Common myeloid progenitor, CD34-positive (primary cell): ENCODE measurements at regions not wholly inside any gene's neighbourhood (a gene's known extent, or its start where the extent isn't known, plus 50 kb on each side); places are given as distances from the start of the nearest gene placed in this dataset.
"Not testable (repeated sequence)": the region's sequence is repeated elsewhere in the genome, so short reads cannot be mapped to it uniquely, and the experiment has no call there.

Source experiments
- CTCF ChIA-PET: fragments of 350-600 bp; sonication (Branson Sonifier 250); formaldehyde crosslinking; loops from one replicate; lab custom pipeline; 2021; ENCODE audit warnings: antibody characterized with exemption; lab: Charles Lee
- POLR2A ChIA-PET: fragments of 350-600 bp; sonication (Branson Sonifier 250); formaldehyde crosslinking; loops from one replicate; lab custom pipeline; 2021; ENCODE audit warnings: antibody characterized with exemption; lab: Charles Lee
- DNase-seq, 3 donors: peaks; one replicate each; pipeline versions ENCODE4 v3.0.0 to v3.0.0-alpha.2; 2013
- H3K27ac ChIP-seq, 2 experiments: 1 replicate in 1 of 2; 2 replicates in 1 of 2; pipeline ENCODE4 v1.7.0; 2013; ENCODE audit warnings: inconsistent platforms in 2 of 2, low read length in 2 of 2, mild to moderate bottlenecking in 2 of 2, low read depth in 1 of 2, moderate library complexity in 1 of 2; ENCODE audit not compliant: severe bottlenecking in 2 of 2, insufficient read depth in 1 of 2, poor library complexity in 1 of 2
- H3K27me3 ChIP-seq, 5 experiments: replicated peaks in 2 of 5; 1 replicate in 3 of 5; 2 replicates in 2 of 5; pipeline versions ENCODE4 v1.6.1 to v1.7.0; 2013; ENCODE audit warnings: low read length in 4 of 5, mild to moderate bottlenecking in 2 of 5, moderate library complexity in 2 of 5, inconsistent platforms in 1 of 5; ENCODE audit not compliant: insufficient read depth in 5 of 5, control insufficient read depth in 4 of 5
- H3K36me3 ChIP-seq, 4 experiments: 1 replicate in 2 of 4; 2 replicates in 2 of 4; pipeline versions ENCODE4 v1.6.1 to v1.7.0; 2013; ENCODE audit warnings: low read length in 3 of 4, control low read depth in 1 of 4, mild to moderate bottlenecking in 1 of 4; ENCODE audit not compliant: control insufficient read depth in 4 of 4, insufficient read depth in 4 of 4
- H3K4me1 ChIP-seq, 4 experiments: 1 replicate in 3 of 4; 2 replicates in 1 of 4; pipeline versions ENCODE4 v1.6.1 to v1.7.1; 2013; ENCODE audit warnings: low read length in 3 of 4, mild to moderate bottlenecking in 3 of 4, control low read depth in 1 of 4, inconsistent platforms in 1 of 4, moderate library complexity in 1 of 4; ENCODE audit not compliant: control insufficient read depth in 4 of 4, insufficient read depth in 4 of 4; ENCODE audit errors: control extremely low read depth in 1 of 4
- H3K4me3 ChIP-seq, 7 experiments: 1 replicate in 4 of 7; 2 replicates in 3 of 7; pipeline versions ENCODE4 v1.5.1 to v1.7.0; 2013; ENCODE audit warnings: mild to moderate bottlenecking in 7 of 7, low read length in 6 of 7, moderate library complexity in 6 of 7, inconsistent platforms in 2 of 7, low read depth in 2 of 7, control low read depth in 1 of 7; ENCODE audit not compliant: insufficient read depth in 4 of 7, control insufficient read depth in 1 of 7; ENCODE audit errors: extremely low read depth in 1 of 7
- H3K9me3 ChIP-seq, 5 experiments: 1 replicate in 4 of 5; 2 replicates in 1 of 5; pipeline versions ENCODE4 v1.6.1 to v1.7.1; 2013; ENCODE audit warnings: low read length in 4 of 5, mild to moderate bottlenecking in 2 of 5, inconsistent platforms in 1 of 5, low read depth in 1 of 5, moderate library complexity in 1 of 5; ENCODE audit not compliant: control insufficient read depth in 4 of 5, insufficient read depth in 2 of 5; ENCODE audit errors: control extremely low read depth in 1 of 5
- WGBS: methylation state at CpG from one replicate; pipeline ENCODE4 v1.1.5; 2013; ENCODE audit not compliant: insufficient coverage; 5-methylcytosine and 5-hydroxymethylcytosine counted together

DNA sequence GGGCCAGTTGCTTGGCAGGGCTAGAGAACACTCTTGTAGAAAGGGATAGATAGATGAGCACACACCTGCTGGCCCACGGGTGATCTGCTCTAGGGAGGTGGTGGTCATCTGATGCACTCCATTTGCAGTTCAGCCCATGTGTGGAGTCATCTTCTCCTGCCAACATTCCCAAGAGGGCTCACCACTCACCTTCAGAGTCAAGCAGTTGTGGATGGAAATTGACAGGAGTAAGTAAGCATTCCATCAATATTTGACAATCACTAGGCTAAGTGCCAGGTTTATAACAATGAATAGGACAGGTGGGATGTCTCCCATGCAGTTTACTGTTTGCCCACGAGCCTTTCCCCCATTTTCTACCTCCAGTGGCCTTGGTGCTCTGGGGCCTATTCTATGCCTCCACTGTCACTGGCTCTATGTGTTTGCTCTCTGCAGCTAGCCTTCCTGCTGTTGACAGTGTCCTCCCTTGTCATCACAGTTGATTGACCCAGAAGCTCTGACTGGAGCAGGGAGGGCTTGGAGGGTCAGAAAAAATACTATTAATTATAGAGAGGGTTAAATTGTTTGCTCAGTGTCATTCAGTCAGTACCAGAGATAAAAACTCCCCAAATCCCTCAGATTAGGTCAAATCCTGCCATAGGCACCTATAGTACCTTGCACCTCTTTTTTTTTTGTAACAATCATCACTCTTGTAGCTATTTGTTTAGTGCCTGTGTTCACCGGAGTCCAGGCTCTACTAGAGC, 134.6 kb upstream of the PZP start:
- ChIA-PET POLR2A (no interaction called here), CTCF (interaction anchor here (0.9 to 4.7 kb wide), 3 partner anchors 11 to 32 kb away, joined by 3 to 27 read pairs (median 3); no protein-coding TSS in a partner anchor)
- Histone ChIP-seq H3K9me3 (no peaks in the 10 kb centered on the region), H3K4me3 (no peak overlapping the region), H3K27ac (no peak overlapping the region), H3K36me3 (no peaks in the 10 kb centered on the region), H3K27me3 (no peaks in the 10 kb centered on the region), H3K4me1 (peaks cover 0 to 3% (median 0%) of the 10 kb centered on the region in 4 experiments)
- 100% methylated on average over 2 of the region's 3 CpGs for WGBS
- DNase-seq, result no peak

DNA sequence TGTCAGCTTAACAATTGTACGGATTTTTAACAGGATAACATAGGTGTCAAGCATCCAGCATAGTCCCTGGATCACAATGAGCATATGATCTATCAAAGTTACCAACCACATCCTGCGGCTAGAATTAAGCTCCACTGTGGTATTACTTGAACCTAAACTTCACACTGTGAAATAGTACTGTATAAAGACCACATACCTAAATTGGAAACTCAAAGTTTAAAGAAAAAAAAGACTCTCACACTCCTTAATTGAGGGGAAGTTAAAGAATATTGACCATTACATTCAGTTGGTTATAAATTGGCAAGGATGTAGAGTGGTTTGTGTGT, 133.0 kb upstream of the PZP start:
- CTCF ChIA-PET, result interaction anchor here (1.0 to 4.7 kb wide), 3 partner anchors 9 to 29 kb away, joined by 3 to 27 read pairs (median 3); no protein-coding TSS in a partner anchor
- POLR2A ChIA-PET, result no interaction called here
- WGBS, result 67% methylated on average over 1 of the region's 2 CpGs
- H3K4me3 ChIP-seq, result no peak overlapping the region
- H3K27me3 ChIP-seq, result no peaks in the 10 kb centered on the region
- H3K27ac ChIP-seq, result no peak overlapping the region
- H3K36me3 ChIP-seq, result no peaks in the 10 kb centered on the region
- H3K9me3 ChIP-seq, result peaks cover 0 to 4% (median 3%) of the 10 kb centered on the region in 5 experiments
- no peak for DNase-seq
- peaks cover 0 to 3% (median 0%) of the 10 kb centered on the region in 4 experiments for H3K4me1 ChIP-seq

- H3K27ac ChIP-seq, result no peak overlapping the region
- POLR2A ChIA-PET, result interaction anchor here (0.7 kb wide), 1 partner anchor 16 kb away, joined by 3 read pairs; no protein-coding TSS in a partner anchor
- H3K27me3 ChIP-seq, result no peaks in the 10 kb centered on the region
- 93% methylated on average over 6 of the region's 8 CpGs for WGBS
- H3K4me3 ChIP-seq, result no peak overlapping the region
- H3K4me1 ChIP-seq, result peaks cover 0 to 3% (median 0%) of the 10 kb centered on the region in 4 experiments
- no peaks in the 10 kb centered on the region for H3K36me3 ChIP-seq
- peaks cover 0 to 10% (median 5%) of the 10 kb centered on the region in 5 experiments for H3K9me3 ChIP-seq
- CTCF ChIA-PET, result interaction anchor here (0.9 to 4.7 kb wide), 4 partner anchors 9 to 30 kb away, joined by 3 to 27 read pairs (median 4); no protein-coding TSS in a partner anchor
- DNase-seq, result peak in 1 of 3 donors; percentile 13
Observed at GRCh38 chr12:9340422-9341259, 132.4 kb upstream of the PZP start.

DNA sequence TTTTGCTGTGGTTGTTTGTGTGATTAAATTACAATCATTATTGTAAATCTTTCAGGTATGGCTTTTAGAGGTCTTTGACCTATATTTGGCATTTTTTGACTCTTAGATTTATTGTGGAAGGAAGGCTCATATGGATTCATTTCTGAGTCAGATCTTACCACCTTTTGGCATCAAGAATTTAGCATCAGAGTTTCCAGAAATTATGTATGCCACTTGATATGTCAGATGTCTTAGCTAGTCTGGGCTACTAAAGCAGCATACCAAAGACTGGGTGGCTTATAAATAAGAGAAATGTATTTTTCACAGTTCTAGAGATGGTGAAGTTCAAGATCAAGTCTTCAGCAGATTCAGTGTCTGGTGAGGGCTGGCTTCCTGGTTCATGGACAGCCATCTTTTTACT, 129.5 kb upstream of the PZP start:
- DNase-seq, result no peak
- ChIA-PET POLR2A (no interaction called here), CTCF (interaction anchor here (2.3 kb wide), 1 partner anchor 9 kb away, joined by 5 read pairs; no protein-coding TSS in a partner anchor)
- peaks cover 6 to 24% (median 19%) of the 10 kb centered on the region in 4 experiments for H3K4me1 ChIP-seq
- H3K36me3 ChIP-seq, result no peaks in the 10 kb centered on the region
- no peaks in the 10 kb centered on the region for H3K27me3 ChIP-seq
- no peak overlapping the region for H3K4me3 ChIP-seq
- no peak overlapping the region for H3K27ac ChIP-seq
- H3K9me3 ChIP-seq, result peaks cover 0 to 10% (median 6%) of the 10 kb centered on the region in 5 experiments

DNA sequence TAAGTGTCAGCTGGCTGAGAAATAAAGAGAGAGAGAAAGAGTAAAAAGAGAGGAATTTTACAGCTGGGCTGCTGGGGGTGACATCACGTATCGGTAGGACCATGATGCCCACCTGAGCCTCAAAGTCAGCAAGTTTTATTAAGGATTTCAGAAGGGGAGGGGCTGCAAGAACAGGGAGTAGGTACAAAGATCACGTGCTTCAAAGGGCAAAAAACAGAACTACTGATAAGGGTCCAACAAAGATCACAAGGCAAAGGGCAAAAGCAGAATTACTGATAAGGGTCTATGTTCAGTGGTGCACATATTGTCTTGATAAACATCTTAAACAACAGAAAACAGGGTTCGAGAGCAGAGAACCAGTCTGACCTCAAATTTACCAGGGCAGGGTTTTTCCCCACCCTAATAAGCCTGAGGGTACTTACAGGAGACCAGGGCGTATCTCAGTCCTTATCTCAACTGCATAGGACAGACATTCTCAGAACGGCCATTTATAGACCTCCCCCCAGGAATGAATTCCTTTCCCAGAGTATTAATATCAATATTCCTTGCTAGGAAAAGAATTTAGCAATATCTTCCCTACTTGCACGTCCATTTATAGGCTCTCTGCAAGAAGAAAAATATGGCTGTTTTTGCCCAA, 128.3 kb upstream of the PZP start:
- peaks cover 6 to 27% (median 20%) of the 10 kb centered on the region in 4 experiments for H3K4me1 ChIP-seq
- H3K4me3 ChIP-seq, POLR2A ChIA-PET, H3K27me3 ChIP-seq, H3K36me3 ChIP-seq, H3K27ac ChIP-seq: not testable (repeated sequence)
- WGBS, result 100% methylated on average over 3 of the region's 7 CpGs
- H3K9me3 ChIP-seq, result peaks cover 0 to 10% (median 6%) of the 10 kb centered on the region in 5 experiments
- peak in 1 of 3 donors; percentile 19 for DNase-seq
- CTCF ChIA-PET, result interaction anchor here (2.3 kb wide), 1 partner anchor 10 kb away, joined by 5 read pairs; no protein-coding TSS in a partner anchor

DNA sequence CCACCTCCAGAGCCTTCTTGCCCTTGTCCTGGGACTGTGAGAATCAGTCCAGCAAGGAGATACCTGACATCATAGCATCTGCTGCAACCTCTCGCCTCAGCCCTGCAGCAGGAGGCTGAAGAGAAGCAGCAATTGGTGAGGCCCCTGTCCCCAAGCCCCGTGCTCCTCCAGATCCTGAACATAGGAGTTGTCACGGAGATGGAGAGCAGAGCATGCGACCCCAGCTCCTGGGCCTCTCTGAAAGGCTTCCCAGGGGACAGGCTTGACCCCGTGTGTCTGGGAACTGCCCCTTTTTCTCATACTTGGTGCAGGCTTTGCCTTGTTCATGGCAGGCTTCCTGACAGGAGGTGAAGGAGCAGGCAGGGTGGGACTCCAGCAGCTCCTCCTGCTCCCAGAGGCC, 127.7 kb upstream of the PZP start:
- no peaks in the 10 kb centered on the region for H3K27me3 ChIP-seq

More for the DNA sequence above, 127.7 kb upstream of the PZP start:
- ChIA-PET CTCF (no interaction called here), POLR2A (no interaction called here)
- no peaks in the 10 kb centered on the region for H3K36me3 ChIP-seq
- WGBS, result 73% methylated on average over 5 of the region's 5 CpGs
- H3K4me1 ChIP-seq, result peaks cover 6 to 27% (median 20%) of the 10 kb centered on the region in 4 experiments
- no peak for DNase-seq
- H3K4me3 ChIP-seq, result no peak overlapping the region
- H3K9me3 ChIP-seq, result peaks cover 0 to 10% (median 6%) of the 10 kb centered on the region in 5 experiments
- H3K27ac ChIP-seq, result no peak overlapping the region
